ENCODE measurements at regions not wholly inside any gene's neighbourhood (a gene's known extent, or its start where the extent isn't known, plus 50 kb on each side); places are given as distances from the start of the nearest gene placed in this dataset.

DNA sequence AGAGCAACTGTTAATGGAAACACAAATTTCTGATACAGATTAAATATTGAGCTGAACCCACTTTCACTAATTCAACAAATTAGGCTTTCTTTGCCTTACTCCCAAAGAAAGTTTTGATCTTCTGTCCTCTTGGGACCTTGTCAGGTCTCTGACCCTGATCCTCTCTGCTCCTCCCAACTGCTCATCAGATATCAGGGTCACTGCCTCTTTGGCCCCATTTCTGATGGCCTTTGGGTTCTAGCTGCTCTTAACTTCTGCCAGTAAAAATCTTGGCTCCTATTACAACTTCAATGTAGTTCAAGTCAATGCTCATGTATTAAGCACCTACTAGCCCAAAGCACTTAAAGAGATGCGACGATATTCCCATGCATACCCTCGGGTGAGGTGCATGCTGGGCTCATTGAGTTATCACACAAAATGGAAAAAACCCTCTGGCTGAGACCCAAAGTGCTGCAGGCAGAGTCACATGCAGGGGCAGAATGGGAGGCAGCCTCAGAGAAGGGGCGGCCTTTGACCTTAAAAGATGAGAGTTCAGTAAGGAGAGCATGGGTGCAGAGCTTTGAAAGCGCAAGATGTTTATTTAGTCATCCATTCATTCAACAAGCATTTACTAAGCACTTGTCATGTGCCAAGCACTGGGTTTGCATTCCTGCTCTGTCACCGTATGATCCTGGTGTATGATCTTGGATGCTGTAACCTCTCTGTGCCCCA is 183.4 kb downstream of the USP12 start:
- Histone ChIP-seq H3K4me3 (ENCODE audit: low read depth, low read length) (no peak overlapping the region), H3K9me3 (ENCODE audit: control insufficient read depth, insufficient read depth, low read length) (no peaks in the 10 kb centered on the region), H3K4me1 (ENCODE audit: control insufficient read depth, insufficient read depth, low read length) (no peaks in the 10 kb centered on the region), H3K36me3 (ENCODE audit: control insufficient read depth, insufficient read depth, low read length) (no peaks in the 10 kb centered on the region), H3K27me3 (ENCODE audit: control insufficient read depth, insufficient read depth, low read length) (no peaks in the 10 kb centered on the region), H3K9ac (ENCODE audit: low read depth, low read length) (no peak overlapping the region)

DNA sequence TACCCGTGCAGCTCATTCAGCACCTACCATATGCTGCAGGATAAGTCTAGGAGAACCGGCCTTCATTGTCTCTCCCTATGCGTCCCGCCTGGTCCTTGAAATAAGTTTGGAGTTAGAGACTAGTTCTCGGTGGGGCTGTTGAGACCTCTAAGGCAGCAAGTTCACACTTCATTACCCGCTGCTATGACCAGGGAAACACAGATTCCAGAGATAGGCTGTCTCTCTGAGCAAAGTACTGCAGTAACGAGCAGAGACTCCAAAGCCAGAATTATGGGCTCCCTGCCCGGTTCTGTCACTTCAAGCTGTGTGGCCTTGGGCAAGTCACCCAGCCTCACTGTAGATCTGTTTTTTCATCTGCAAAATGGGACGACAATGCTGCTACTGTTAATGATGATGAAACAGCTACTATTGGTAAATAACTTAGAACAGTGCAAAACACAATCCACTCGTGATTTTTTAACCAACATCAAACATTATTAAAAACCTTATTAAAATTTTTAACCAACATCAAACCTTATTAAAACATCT is 184.1 kb downstream of the USP12 start:
- Histone ChIP-seq H3K27me3 (ENCODE audit: control insufficient read depth, insufficient read depth, low read length) (no peaks in the 10 kb centered on the region), H3K36me3 (ENCODE audit: control insufficient read depth, insufficient read depth, low read length) (no peaks in the 10 kb centered on the region), H3K4me1 (ENCODE audit: control insufficient read depth, insufficient read depth, low read length) (peaks cover 2% of the 10 kb centered on the region), H3K9me3 (ENCODE audit: control insufficient read depth, insufficient read depth, low read length) (no peaks in the 10 kb centered on the region), H3K9ac (ENCODE audit: low read depth, low read length) (no peak overlapping the region), H3K4me3 (ENCODE audit: low read depth, low read length) (no peak overlapping the region)

DNA sequence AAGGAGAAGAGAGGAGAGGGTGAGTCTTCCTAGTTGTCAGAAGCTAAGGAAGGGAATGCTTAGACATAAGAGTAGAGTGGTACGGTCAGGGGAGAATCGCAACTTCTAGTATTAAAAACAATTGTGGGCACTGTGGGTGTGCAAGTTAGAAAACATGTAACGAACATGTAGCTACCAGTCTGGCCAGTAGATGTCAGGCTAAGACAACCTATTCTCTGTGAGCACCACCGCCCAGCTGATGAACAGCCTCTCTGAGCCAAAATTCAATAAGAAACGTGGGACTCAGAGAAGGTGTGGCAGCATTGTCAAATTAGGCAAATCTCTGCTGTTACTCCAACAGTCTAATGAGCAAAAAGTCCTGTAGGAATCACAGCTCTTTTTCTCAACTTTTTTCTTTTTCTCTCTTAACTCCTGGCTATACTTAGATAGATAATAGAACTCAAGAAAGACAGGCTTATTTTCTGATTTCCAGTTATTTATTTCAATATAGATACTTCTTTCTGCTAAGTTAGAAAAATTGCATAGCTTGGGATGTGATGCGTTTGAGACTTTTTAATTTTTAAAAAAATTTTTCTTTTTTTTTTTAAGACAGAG is 186.2 kb downstream of the USP12 start:
- H3K9me3 ChIP-seq (ENCODE audit: control insufficient read depth, insufficient read depth, low read length) = no peaks in the 10 kb centered on the region
- H3K4me3 ChIP-seq (ENCODE audit: low read depth, low read length) = no peak overlapping the region
- H3K36me3 ChIP-seq (ENCODE audit: control insufficient read depth, insufficient read depth, low read length) = no peaks in the 10 kb centered on the region
- H3K27me3 ChIP-seq (ENCODE audit: control insufficient read depth, insufficient read depth, low read length) = no peaks in the 10 kb centered on the region
- H3K9ac ChIP-seq (ENCODE audit: low read depth, low read length) = no peak overlapping the region
- peaks cover 2% of the 10 kb centered on the region for H3K4me1 ChIP-seq (ENCODE audit: control insufficient read depth, insufficient read depth, low read length)

DNA sequence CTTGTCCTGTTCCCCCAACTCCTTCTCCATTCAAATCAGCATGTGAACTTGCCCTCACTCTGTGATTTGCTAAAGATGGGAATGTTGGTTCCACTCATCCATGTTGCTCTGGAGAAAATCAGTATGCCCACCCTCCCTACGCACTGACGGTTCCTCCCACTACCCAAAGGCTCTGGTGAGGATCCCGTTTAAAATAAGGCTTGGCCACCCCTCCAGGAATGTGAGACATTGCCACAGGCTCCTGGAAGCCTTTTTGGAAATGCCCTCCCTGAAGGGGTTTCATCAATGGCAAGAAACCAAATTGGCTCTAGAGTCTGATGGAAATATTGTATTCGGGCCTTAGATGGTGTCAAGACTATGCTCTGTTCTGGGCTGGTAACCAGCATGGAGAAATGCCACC is 187.3 kb downstream of the USP12 start:
- H3K4me3 ChIP-seq (ENCODE audit: low read depth, low read length) = no peak overlapping the region
- no peak overlapping the region for H3K9ac ChIP-seq (ENCODE audit: low read depth, low read length)
- H3K4me1 ChIP-seq (ENCODE audit: control insufficient read depth, insufficient read depth, low read length) = peaks cover 3% of the 10 kb centered on the region
- H3K27me3 ChIP-seq (ENCODE audit: control insufficient read depth, insufficient read depth, low read length) = no peaks in the 10 kb centered on the region
- H3K9me3 ChIP-seq (ENCODE audit: control insufficient read depth, insufficient read depth, low read length) = no peaks in the 10 kb centered on the region
- H3K36me3 ChIP-seq (ENCODE audit: control insufficient read depth, insufficient read depth, low read length) = no peaks in the 10 kb centered on the region

DNA sequence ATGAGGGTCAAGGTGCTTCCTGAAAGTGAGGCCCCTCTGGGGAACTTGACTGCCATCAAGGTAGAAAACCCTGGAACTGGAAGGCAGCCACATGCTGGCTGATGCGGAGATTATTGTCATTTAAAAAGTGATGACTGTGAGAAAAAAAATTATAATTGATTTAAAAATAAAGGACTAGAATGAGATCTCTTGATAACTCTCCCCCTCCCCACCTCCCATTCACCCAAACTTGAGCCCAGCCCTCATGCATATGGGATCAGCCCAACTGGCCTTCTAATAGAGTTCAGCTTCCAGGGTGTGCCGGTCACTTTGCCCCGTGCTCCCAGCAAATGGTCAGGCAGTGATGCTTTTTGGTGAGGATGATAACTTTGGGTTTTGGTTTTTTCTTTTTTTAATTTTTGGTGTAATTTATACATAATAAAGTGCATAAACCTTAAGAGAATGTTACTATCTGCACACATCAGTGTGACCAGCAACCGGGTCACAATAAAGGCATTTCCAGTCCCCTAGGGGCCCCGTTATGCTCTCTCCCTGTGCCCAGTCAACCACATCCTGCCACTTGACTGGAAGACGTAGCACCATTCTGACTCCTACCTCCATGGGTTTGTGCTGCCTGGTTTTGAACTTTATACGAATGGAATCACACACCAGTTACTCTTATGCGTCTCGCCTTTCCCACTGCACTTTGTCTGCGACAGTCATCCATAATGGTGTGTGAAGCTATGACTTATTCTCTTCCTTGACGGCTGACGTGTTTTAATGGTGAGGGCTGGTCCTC is 187.9 kb downstream of the USP12 start:
- Histone ChIP-seq H3K4me1 (ENCODE audit: control insufficient read depth, insufficient read depth, low read length) (peaks cover 3% of the 10 kb centered on the region), H3K4me3 (ENCODE audit: low read depth, low read length) (no peak overlapping the region), H3K36me3 (ENCODE audit: control insufficient read depth, insufficient read depth, low read length) (no peaks in the 10 kb centered on the region), H3K9me3 (ENCODE audit: control insufficient read depth, insufficient read depth, low read length) (no peaks in the 10 kb centered on the region), H3K9ac (ENCODE audit: low read depth, low read length) (no peak overlapping the region), H3K27me3 (ENCODE audit: control insufficient read depth, insufficient read depth, low read length) (no peaks in the 10 kb centered on the region)

DNA sequence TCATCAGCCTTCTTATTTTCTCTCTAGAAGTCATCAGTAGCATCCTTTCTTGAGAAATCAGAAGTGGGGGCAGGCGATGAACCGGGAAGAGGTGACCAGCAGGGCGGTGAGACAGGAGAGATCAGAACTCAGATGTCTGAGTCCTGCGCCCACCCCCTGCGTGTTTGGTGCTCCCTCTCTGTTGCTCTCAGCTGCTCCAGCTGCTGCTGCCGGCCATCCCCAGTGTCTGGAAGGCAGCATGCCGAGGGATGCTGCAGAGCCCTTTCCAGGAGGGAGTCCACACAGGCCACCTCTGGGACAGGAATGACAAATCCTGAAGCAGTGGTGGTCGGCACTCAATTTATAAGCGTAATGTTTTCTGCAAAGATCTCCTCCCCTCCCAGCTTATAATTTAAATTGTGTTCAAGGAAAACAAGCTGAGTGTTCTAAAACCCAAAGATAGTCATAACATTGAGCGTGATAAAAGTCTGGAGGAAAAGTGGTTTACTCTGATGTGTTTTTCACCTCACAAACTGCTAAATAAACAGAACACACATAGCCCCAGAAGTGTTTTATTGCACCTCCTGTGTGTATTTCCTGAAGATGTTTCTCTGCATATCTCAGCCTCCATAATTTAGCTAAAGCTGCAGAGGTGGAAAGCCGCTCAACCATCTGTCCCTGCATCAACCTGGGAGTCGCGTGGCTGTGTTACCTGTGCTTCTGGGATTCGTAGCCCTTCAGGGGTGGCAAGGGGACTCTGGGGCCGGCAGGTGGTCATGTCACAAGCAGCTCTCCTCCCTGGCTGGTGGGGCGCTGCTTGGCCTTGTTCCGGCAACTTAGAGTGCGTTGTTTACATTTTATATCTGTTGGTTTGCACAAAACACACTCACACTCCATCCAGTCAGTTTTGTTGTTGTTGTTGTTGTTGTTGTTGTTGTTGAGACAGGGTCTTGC is 191.2 kb downstream of the USP12 start:
- no peaks in the 10 kb centered on the region for H3K9me3 ChIP-seq (ENCODE audit: control insufficient read depth, insufficient read depth, low read length)
- H3K27me3 ChIP-seq (ENCODE audit: control insufficient read depth, insufficient read depth, low read length) = no peaks in the 10 kb centered on the region
- H3K9ac ChIP-seq (ENCODE audit: low read depth, low read length) = no peak overlapping the region
- peaks cover 3% of the 10 kb centered on the region for H3K4me1 ChIP-seq (ENCODE audit: control insufficient read depth, insufficient read depth, low read length)
- H3K4me3 ChIP-seq (ENCODE audit: low read depth, low read length) = no peak overlapping the region
- no peaks in the 10 kb centered on the region for H3K36me3 ChIP-seq (ENCODE audit: control insufficient read depth, insufficient read depth, low read length)

DNA sequence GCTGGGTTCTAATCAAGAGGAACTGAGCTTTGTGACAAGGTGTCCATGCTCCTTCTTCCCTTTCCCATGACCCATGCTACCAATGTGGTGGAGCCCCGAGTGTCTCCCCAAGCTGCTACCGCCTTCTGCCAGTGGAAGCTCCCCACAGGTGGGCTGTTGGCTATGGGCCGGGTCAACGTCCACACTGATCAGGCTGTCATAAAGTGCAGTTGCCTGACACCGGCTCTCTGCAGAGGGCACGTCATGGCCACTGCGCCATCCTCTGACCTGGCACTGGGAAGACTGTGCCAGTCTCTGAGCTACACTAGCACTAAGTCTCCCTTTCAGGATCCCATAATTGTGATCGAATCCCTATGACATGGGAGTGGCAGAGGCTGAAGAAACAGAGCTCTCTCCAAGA is 192.3 kb downstream of the USP12 start:
- peaks cover 3% of the 10 kb centered on the region for H3K4me1 ChIP-seq (ENCODE audit: control insufficient read depth, insufficient read depth, low read length)
- no peaks in the 10 kb centered on the region for H3K36me3 ChIP-seq (ENCODE audit: control insufficient read depth, insufficient read depth, low read length)
- no peak overlapping the region for H3K9ac ChIP-seq (ENCODE audit: low read depth, low read length)
- no peak overlapping the region for H3K4me3 ChIP-seq (ENCODE audit: low read depth, low read length)
- H3K27me3 ChIP-seq (ENCODE audit: control insufficient read depth, insufficient read depth, low read length) = no peaks in the 10 kb centered on the region
- H3K9me3 ChIP-seq (ENCODE audit: control insufficient read depth, insufficient read depth, low read length) = no peaks in the 10 kb centered on the region

DNA sequence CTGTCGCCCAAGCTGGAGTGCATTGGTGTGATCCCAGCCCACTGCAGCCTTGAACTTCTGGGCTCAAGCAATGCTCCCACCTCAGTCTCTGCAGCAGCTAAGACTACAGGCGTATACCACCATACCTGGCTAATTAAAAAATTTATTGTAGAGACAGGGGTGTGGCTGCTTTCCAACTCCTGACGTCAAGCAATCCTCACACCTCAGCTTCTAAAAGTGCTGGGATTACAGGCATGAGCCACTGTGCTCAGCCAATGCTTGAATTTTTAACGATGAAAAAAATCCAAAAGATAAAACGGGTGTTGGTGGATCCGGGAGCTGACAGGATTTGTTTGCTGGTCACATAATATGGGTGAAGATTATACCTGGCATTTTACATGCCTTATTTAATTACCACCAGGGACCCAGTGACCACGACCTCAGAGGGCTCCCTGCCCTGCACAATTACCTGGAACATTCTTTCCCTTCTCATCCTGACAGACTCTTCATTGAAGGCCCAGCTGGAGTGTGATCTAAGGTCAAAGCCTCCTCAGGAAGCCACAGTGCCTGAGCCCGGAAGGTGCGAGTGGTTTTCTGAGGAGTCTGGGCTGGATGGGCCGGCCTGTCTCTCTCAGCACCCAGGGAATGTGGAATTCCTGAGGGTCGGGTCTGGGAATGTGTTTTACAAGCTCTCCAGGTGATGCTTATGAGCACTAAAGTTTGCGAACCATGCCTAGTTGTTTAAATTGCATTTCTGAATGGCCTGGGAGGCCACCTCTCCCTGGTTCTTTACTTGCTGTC is 193.3 kb downstream of the USP12 start:
- Histone ChIP-seq H3K4me1 (ENCODE audit: control insufficient read depth, insufficient read depth, low read length) (peaks cover 3% of the 10 kb centered on the region), H3K4me3 (ENCODE audit: low read depth, low read length) (no peak overlapping the region), H3K27me3 (ENCODE audit: control insufficient read depth, insufficient read depth, low read length) (no peaks in the 10 kb centered on the region), H3K36me3 (ENCODE audit: control insufficient read depth, insufficient read depth, low read length) (no peaks in the 10 kb centered on the region), H3K9me3 (ENCODE audit: control insufficient read depth, insufficient read depth, low read length) (no peaks in the 10 kb centered on the region), H3K9ac (ENCODE audit: low read depth, low read length) (no peak overlapping the region)

DNA sequence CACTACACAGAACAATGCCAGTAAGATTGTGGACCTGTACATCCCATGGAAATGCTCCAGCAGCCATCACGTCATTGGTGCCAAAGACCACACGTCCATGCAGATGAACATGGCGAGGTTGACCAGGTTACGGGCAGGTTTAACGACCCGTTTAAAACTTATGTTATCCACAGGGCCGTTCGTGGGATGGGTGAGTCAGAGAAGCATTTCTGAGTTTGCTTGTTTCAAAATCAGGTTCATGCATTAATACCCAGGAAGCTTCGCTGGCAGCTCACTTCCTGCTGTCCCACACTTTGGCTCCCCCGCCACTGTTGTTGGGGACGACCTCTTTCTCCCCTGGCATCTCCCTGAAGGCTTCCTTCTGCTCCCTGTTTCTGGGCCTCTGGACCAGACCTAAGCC is 194.1 kb downstream of the USP12 start:
- no peaks in the 10 kb centered on the region for H3K36me3 ChIP-seq (ENCODE audit: control insufficient read depth, insufficient read depth, low read length)
- H3K9me3 ChIP-seq (ENCODE audit: control insufficient read depth, insufficient read depth, low read length) = no peaks in the 10 kb centered on the region
- peaks cover 2% of the 10 kb centered on the region for H3K4me1 ChIP-seq (ENCODE audit: control insufficient read depth, insufficient read depth, low read length)
- H3K4me3 ChIP-seq (ENCODE audit: low read depth, low read length) = no peak overlapping the region
- H3K27me3 ChIP-seq (ENCODE audit: control insufficient read depth, insufficient read depth, low read length) = no peaks in the 10 kb centered on the region
- H3K9ac ChIP-seq (ENCODE audit: low read depth, low read length) = no peak overlapping the region

DNA sequence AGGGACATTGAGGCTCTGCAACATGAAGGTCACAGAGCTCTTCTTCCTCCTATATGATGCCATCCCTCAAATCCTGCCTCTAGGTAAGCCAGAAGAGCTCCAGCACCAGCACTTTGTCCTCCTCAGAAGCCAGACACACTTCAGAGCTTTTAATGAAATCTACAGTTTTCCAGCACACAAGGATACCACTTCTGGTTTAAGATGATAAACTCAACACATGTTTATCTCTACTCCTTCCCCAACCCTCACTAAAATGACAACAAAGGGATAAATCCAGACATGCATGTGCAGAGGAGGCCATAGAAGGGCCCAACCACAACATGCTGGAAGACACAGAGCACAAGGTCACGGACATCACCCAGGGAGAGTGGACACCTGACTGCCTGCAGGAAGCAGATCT is 195.3 kb downstream of the USP12 start:
- H3K9me3 ChIP-seq (ENCODE audit: control insufficient read depth, insufficient read depth, low read length) = no peaks in the 10 kb centered on the region
- peaks cover 2% of the 10 kb centered on the region for H3K4me1 ChIP-seq (ENCODE audit: control insufficient read depth, insufficient read depth, low read length)

More for the DNA sequence above, 195.3 kb downstream of the USP12 start:
- Histone ChIP-seq H3K27me3 (ENCODE audit: control insufficient read depth, insufficient read depth, low read length) (no peaks in the 10 kb centered on the region), H3K36me3 (ENCODE audit: control insufficient read depth, insufficient read depth, low read length) (no peaks in the 10 kb centered on the region), H3K9ac (ENCODE audit: low read depth, low read length) (no peak overlapping the region), H3K4me3 (ENCODE audit: low read depth, low read length) (no peak overlapping the region)

Measured in iPS-15b (cell line).